Neutrophil (primary cell): ENCODE measurements at regions not wholly inside any gene's neighbourhood (a gene's known extent, or its start where the extent isn't known, plus 50 kb on each side); places are given as distances from the start of the nearest gene placed in this dataset.
"Not testable (repeated sequence)": the region's sequence is repeated elsewhere in the genome, so short reads cannot be mapped to it uniquely, and the experiment has no call there.

ENCODE experiments used
- H3K27ac ChIP-seq: fragments of 200-600 bp; sonication (generic); 2 replicates; pipeline ENCODE4 v1.5.1; 2016; ENCODE audit warnings: mild to moderate bottlenecking, moderate library complexity
- H3K27me3 ChIP-seq: fragments of 200-600 bp; sonication (generic); 2 replicates; pipeline ENCODE4 v1.6.0; 2016; ENCODE audit warnings: mild to moderate bottlenecking
- H3K36me3 ChIP-seq: fragments of 200-600 bp; sonication (generic); 2 replicates; pipeline ENCODE4 v1.5.1; 2017
- H3K4me1 ChIP-seq, 2 experiments: fragments of 200-600 bp in 1 of 2; sonication (generic) in 1 of 2; 1 replicate in 1 of 2; 2 replicates in 1 of 2; pipeline versions ENCODE4 v1.5.1 to v1.6.1; 2013 to 2016; ENCODE audit warnings: low read depth in 1 of 2, low read length in 1 of 2, mild to moderate bottlenecking in 1 of 2, moderate library complexity in 1 of 2; ENCODE audit not compliant: control insufficient read depth in 1 of 2, insufficient read depth in 1 of 2
- H3K4me3 ChIP-seq, 2 experiments: fragments of 200-600 bp in 1 of 2; sonication (generic) in 1 of 2; 1 replicate in 1 of 2; 2 replicates in 1 of 2; pipeline ENCODE4 v1.5.1; 2013 to 2016; ENCODE audit warnings: low read depth in 1 of 2, low read length in 1 of 2, mild to moderate bottlenecking in 1 of 2, moderate library complexity in 1 of 2
- H3K9me3 ChIP-seq: fragments of 200-600 bp; sonication (generic); 2 replicates; pipeline ENCODE4 v1.5.1; 2016
- TF ChIP-seq, protein P1 (sequence below): fragments of 200-600 bp; sonication (generic); IDR thresholded peaks from 2 replicates; pipeline ENCODE4 v1.5.1; 2016; ENCODE audit warnings: antibody characterized with exemption

DNA sequence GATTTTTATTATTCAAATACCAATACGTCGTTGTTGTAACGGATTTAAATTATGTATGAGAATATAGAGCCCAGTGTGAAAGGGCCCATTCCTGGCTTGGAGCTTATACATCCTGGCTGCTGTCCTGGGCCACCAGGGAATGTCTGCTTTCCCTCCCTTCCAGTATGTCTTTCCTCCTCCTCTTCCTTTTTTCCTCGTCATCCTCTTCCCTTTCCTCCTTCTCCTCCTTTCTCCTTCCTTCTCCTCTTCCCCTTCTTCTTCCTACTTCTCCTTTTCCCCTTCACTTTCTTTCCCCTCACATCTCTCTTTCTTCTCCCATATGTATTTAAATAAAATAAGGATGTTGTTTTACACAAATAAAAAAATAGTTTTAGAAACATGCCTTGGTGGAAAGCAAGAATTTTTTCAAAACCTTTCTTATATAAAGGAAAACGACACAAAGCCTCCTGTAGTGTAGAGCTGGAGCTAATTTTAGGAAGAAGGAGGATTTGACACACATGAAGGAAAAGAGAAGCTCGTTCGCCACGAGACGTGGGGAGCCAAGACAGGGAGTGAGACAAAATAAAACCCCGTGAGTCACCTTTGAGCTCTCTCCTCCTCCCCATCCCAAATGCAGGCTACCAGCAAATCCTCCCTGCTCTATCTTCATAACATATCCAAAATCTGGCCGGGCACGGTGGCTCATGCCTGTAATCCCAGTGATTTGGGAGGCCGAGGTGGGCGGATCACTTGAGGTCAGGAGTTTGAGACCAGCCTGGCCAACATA, 301.1 kb upstream of the LYZL1 start:
- no peak overlapping the region for H3K27ac ChIP-seq
- TF ChIP-seq, protein P1, sequence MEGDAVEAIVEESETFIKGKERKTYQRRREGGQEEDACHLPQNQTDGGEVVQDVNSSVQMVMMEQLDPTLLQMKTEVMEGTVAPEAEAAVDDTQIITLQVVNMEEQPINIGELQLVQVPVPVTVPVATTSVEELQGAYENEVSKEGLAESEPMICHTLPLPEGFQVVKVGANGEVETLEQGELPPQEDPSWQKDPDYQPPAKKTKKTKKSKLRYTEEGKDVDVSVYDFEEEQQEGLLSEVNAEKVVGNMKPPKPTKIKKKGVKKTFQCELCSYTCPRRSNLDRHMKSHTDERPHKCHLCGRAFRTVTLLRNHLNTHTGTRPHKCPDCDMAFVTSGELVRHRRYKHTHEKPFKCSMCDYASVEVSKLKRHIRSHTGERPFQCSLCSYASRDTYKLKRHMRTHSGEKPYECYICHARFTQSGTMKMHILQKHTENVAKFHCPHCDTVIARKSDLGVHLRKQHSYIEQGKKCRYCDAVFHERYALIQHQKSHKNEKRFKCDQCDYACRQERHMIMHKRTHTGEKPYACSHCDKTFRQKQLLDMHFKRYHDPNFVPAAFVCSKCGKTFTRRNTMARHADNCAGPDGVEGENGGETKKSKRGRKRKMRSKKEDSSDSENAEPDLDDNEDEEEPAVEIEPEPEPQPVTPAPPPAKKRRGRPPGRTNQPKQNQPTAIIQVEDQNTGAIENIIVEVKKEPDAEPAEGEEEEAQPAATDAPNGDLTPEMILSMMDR = no peak
- H3K9me3 ChIP-seq = no peaks in the 10 kb centered on the region
- H3K27me3 ChIP-seq = no peaks in the 10 kb centered on the region
- peaks cover 4 to 5% of the 10 kb centered on the region in 2 experiments for H3K4me1 ChIP-seq
- no peaks in the 10 kb centered on the region for H3K36me3 ChIP-seq
- no peak overlapping the region for H3K4me3 ChIP-seq

DNA sequence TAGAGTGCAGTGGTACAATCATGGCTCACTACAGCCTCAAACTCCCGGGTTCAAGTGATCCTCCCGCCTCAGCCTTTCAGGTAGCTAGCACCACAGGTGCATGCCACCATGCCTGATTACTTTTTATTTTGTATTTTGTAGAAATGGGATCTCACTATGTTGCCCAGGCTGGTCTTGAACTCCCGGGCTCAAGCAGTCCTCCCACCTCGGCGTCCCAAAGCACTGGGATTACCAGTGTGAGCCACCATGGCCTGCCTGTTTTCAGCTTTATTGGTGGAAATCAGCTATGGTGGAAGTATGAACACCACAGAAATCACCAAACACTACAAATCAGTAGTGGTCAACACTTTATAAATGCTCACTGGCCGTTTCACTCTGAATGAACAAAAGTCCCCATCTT, 299.9 kb upstream of the LYZL1 start:
- Histone ChIP-seq H3K27me3 (no peaks in the 10 kb centered on the region), H3K36me3 (no peaks in the 10 kb centered on the region), H3K4me1 (peaks cover 4 to 5% of the 10 kb centered on the region in 2 experiments), H3K27ac (no peak overlapping the region), H3K9me3 (no peaks in the 10 kb centered on the region), H3K4me3 (no peak overlapping the region)
- TF ChIP-seq, protein P1 = no peak

DNA sequence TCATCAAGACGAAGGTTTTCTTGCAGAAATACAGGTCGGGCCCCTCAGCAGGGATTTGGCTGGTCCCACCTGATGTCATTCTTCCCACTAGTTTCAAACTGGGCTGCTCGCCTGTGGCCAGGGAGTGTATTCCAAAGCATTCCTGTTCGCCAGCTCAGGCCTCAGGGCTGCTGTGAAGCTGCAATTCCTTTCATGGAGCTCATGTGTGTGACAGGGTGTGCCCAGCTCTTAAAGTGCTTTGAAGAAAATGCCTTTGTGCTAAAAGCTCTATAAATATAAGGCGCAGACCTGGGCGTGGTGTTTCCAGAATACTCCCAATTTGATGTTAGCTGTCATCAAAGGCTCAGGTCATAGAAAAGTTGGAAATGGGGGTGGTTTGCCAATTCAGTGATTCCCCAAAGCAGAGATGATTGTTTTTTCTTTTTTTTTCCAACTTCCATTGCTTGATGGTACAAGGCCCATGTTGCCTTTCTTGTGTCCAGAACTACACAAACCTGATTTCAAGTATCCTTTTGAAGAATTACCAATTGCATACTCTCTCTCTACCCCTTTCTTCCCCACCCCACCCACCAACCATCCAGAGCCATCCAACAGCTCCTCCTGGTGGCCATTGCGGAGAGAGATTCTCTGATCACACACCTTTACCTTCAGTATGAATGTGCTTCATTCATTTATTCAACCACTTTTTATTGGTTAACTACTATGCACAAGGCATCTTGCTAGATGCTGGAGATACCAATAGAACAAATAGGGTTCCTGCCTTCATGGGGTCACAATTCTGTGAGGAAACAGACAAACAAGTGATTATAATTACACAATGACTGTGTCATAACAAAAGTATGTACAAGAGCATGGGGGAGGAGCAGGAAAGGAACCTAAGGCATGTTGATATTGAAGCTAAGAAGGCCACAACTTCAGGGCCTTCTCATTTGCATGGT, 297.3 kb upstream of the LYZL1 start:
- Histone ChIP-seq H3K36me3 (no peaks in the 10 kb centered on the region), H3K27ac (no peak overlapping the region), H3K4me1 (no peaks in the 10 kb centered on the region), H3K4me3 (no peak overlapping the region), H3K27me3 (peaks cover 3% of the 10 kb centered on the region), H3K9me3 (no peaks in the 10 kb centered on the region)
- TF ChIP-seq, protein P1 = no peak

DNA sequence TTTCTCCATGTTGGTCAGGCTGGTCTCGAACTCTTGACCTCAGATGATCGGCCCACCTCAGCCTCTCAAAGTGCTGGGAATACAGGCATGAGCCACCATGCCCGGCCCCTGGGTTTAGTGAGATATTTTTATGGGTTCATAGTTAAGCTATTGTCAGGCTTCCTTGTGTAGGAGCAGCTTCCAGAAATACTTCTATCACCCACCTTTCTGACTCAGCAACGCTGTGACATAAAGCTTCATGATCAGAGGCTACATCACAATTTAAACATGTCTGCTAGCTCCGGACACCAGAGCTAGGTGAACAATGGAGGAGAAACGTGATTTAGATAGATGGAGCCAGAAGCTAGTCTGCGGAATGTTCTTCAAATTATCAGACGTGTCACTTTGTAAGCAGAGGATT, 295.8 kb upstream of the LYZL1 start:
- Histone ChIP-seq H3K27me3 (peaks cover 5% of the 10 kb centered on the region), H3K4me1 (no peaks in the 10 kb centered on the region), H3K4me3 (no peak overlapping the region), H3K36me3 (no peaks in the 10 kb centered on the region), H3K27ac (no peak overlapping the region), H3K9me3 (no peaks in the 10 kb centered on the region)
- TF ChIP-seq, protein P1 = no peak

DNA sequence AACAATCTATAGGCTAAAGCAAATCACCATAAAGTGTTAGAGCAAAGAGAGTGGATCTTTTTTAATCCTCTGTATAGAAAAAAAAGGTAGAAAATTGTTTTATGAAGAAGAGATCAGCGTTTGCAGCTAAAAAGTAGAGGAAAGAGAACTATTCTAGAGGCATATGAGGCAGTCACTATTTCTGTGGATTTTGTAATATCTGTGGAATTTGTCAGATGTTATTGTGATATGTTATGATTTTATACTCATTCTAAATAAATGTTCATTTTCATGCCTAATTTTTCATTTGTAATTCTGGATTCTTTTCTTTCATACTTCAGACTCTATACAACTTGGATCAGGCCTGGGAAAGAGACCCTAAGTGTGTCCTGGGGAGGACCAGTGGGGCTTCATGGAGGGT, 295.0 kb upstream of the LYZL1 start:
- Histone ChIP-seq H3K4me3 (no peak overlapping the region), H3K27ac (no peak overlapping the region), H3K36me3 (no peaks in the 10 kb centered on the region), H3K4me1 (no peaks in the 10 kb centered on the region), H3K9me3 (no peaks in the 10 kb centered on the region), H3K27me3 (peaks cover 7% of the 10 kb centered on the region)
- TF ChIP-seq, protein P1 = no peak

DNA sequence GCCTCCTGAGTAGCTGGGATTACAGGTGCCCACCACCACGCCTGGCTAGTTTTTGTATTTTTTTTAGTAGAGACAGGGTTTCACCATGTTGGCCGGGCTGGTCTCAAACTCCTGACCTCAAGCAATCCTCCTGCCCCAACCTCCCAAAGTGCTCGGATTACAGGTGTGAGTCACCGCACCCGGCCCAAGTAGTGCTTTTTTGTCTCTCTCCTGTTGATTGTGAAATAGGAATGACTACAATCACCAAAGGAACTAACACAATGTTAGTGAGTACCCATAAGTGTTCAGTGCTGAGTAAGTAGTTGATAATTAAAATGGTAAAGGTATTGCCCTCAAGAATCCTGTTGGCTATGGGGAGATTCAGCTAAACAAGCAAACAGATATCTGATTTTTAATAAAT, 294.1 kb upstream of the LYZL1 start:
- H3K27me3 ChIP-seq, H3K36me3 ChIP-seq, H3K4me3 ChIP-seq, H3K4me1 ChIP-seq, H3K27ac ChIP-seq, H3K9me3 ChIP-seq: not testable (repeated sequence)
